Type B pancreatic cell (in vitro differentiated cells): ENCODE measurements at regions not wholly inside any gene's neighbourhood (a gene's known extent, or its start where the extent isn't known, plus 50 kb on each side); places are given as distances from the start of the nearest gene placed in this dataset.
A peak's percentile ranks its signal among the peaks of the same experiment; 100 is the strongest.

Experiments
- DNase-seq: peaks from one replicate; pipeline ENCODE4 v3.0.0; 2021; ENCODE audit warnings: mixed read lengths; ENCODE audit not compliant: unreplicated experiment; ENCODE audit errors: extremely low spot score
- H3K27ac Mint-ChIP-seq: 2 replicates; pipeline ENCODE4 v1.8.0; 2021; ENCODE audit warnings: mild to moderate bottlenecking, mixed read lengths
- H3K27me3 Mint-ChIP-seq: 2 replicates; pipeline ENCODE4 v1.8.0; 2021; ENCODE audit warnings: mixed read lengths
- H3K36me3 Mint-ChIP-seq: 2 replicates; pipeline ENCODE4 v1.8.0; 2021; ENCODE audit warnings: mixed read lengths
- H3K4me1 Mint-ChIP-seq: one replicate; pipeline ENCODE4 v1.8.0; 2021; ENCODE audit warnings: mixed read lengths; ENCODE audit not compliant: unreplicated experiment
- H3K4me3 Mint-ChIP-seq: 2 replicates; pipeline ENCODE4 v1.8.0; 2021; ENCODE audit warnings: mild to moderate bottlenecking, mixed read lengths
- H3K9me3 Mint-ChIP-seq: 2 replicates; pipeline ENCODE4 v1.8.0; 2021; ENCODE audit warnings: mixed read lengths
- CTCF ChIP-seq: fragments of 200-600 bp; sonication (generic); conservative IDR thresholded peaks from 2 replicates; pipeline ENCODE4 v1.5.0; 2021; ENCODE audit warnings: antibody characterized with exemption, mild to moderate bottlenecking

GRCh38 chr18:22337306-22337705 is 80.4 kb downstream of the CTAGE1 start:
- peaks cover 24% of the 10 kb centered on the region for H3K4me1 Mint-ChIP-seq
- no peak for TF ChIP-seq CTCF
- H3K9me3 Mint-ChIP-seq: no peaks in the 10 kb centered on the region
- H3K27ac Mint-ChIP-seq: no peak overlapping the region
- DNase-seq: no peak
- H3K36me3 Mint-ChIP-seq: no peaks in the 10 kb centered on the region
- H3K4me3 Mint-ChIP-seq: no peak overlapping the region
- peaks cover 40% of the 10 kb centered on the region for H3K27me3 Mint-ChIP-seq

- Mint-ChIP-seq H3K36me3 (no peaks in the 10 kb centered on the region), H3K4me1 (peaks cover 26% of the 10 kb centered on the region), H3K27me3 (peaks cover 47% of the 10 kb centered on the region), H3K4me3 (no peak overlapping the region), H3K9me3 (no peaks in the 10 kb centered on the region), H3K27ac (no peak overlapping the region)
- no peak for TF ChIP-seq CTCF
- no peak for DNase-seq
Measured at GRCh38 chr18:22336406-22336805, 81.3 kb downstream of the CTAGE1 start.

GRCh38 chr18:22335731-22336198 is 82.0 kb downstream of the CTAGE1 start:
- no peak overlapping the region for H3K4me3 Mint-ChIP-seq
- peaks cover 52% of the 10 kb centered on the region for H3K27me3 Mint-ChIP-seq
- no peaks in the 10 kb centered on the region for H3K36me3 Mint-ChIP-seq
- DNase-seq: no peak
- no peaks in the 10 kb centered on the region for H3K9me3 Mint-ChIP-seq
- H3K4me1 Mint-ChIP-seq: peaks cover 29% of the 10 kb centered on the region
- no peak for TF ChIP-seq CTCF
- no peak overlapping the region for H3K27ac Mint-ChIP-seq

GRCh38 chr18:22334567-22334966 is 83.1 kb downstream of the CTAGE1 start:
- DNase-seq: no peak
- H3K27ac Mint-ChIP-seq: no peak overlapping the region
- no peak overlapping the region for H3K4me3 Mint-ChIP-seq
- H3K4me1 Mint-ChIP-seq: peaks cover 22% of the 10 kb centered on the region
- no peak for TF ChIP-seq CTCF
- no peaks in the 10 kb centered on the region for H3K9me3 Mint-ChIP-seq
- peaks cover 60% of the 10 kb centered on the region for H3K27me3 Mint-ChIP-seq
- H3K36me3 Mint-ChIP-seq: no peaks in the 10 kb centered on the region

- no peak overlapping the region for H3K4me3 Mint-ChIP-seq
- H3K4me1 Mint-ChIP-seq: peaks cover 17% of the 10 kb centered on the region
- H3K27me3 Mint-ChIP-seq: peaks cover 61% of the 10 kb centered on the region
- H3K9me3 Mint-ChIP-seq: no peaks in the 10 kb centered on the region
- no peaks in the 10 kb centered on the region for H3K36me3 Mint-ChIP-seq
- H3K27ac Mint-ChIP-seq: no peak overlapping the region
- peak; percentile 20 for TF ChIP-seq CTCF
- no peak for DNase-seq
Measured at GRCh38 chr18:22332590-22332989, 85.1 kb downstream of the CTAGE1 start.

GRCh38 chr18:22330508-22330907 is 87.2 kb downstream of the CTAGE1 start:
- Mint-ChIP-seq H3K9me3 (no peaks in the 10 kb centered on the region), H3K4me1 (peaks cover 13% of the 10 kb centered on the region), H3K27ac (no peak overlapping the region), H3K36me3 (no peaks in the 10 kb centered on the region), H3K4me3 (no peak overlapping the region), H3K27me3 (peaks cover 62% of the 10 kb centered on the region)
- no peak for TF ChIP-seq CTCF
- no peak for DNase-seq
